ENCODE measurements at regions not wholly inside any gene's neighbourhood (a gene's known extent, or its start where the extent isn't known, plus 50 kb on each side); places are given as distances from the start of the nearest gene placed in this dataset.

DNA sequence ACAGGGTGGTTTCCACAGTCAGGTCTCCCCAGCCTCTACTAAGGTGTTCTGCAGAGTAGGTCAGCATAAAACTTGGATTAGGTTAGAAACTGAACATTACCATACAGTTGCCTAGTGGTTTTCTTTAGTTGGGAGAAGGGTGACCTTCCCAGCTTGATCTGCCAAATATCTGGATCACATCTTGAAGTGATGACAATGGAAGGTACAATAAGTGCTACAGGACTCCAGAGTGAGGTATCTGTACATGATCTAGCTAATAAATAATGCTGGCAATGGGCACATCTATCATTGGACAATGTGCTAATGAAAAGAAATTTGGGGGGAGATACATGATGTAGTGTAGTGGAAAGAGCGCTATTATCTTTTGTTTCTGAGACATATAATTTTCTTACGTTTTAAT, 54.6 kb upstream of the ACVR1 start:
- Histone ChIP-seq H3K9me3 (ENCODE audit: control insufficient read depth in 1 of 2, insufficient read depth in 1 of 2, low read depth in 1 of 2, low read length in 2 of 2) (no peaks in the 10 kb centered on the region), H3K9ac (ENCODE audit: low read length) (no peak overlapping the region), H3K27me3 (ENCODE audit: insufficient read depth, low read length) (no peaks in the 10 kb centered on the region), H3K4me2 (ENCODE audit: low read length) (no peak overlapping the region), H3K79me2 (ENCODE audit: insufficient read depth, low read length) (no peaks in the 10 kb centered on the region), H3K4me1 (ENCODE audit: control insufficient read depth in 1 of 2, insufficient read depth in 2 of 2, low read length in 2 of 2) (no peaks in the 10 kb centered on the region), H3K36me3 (ENCODE audit: control insufficient read depth in 1 of 2, insufficient read depth in 2 of 2, low read length in 2 of 2) (no peaks in the 10 kb centered on the region), H3K9me2 (ENCODE audit: insufficient read depth) (no peaks in the 10 kb centered on the region), H2AFZ (ENCODE audit: low read depth, low read length, poor library complexity, severe bottlenecking) (no peak overlapping the region), H3K4me3 (replicated peaks in 1 of 2; ENCODE audit: low read depth in 1 of 2, low read length in 2 of 2) (no peak overlapping the region), H4K20me1 (ENCODE audit: insufficient read depth) (no peaks in the 10 kb centered on the region), H3K27ac (ENCODE audit: low read depth, low read length) (no peak overlapping the region)
- intact Hi-C loops (cut with micrococcal nuclease) = no loop called here
- DNase-seq (ENCODE audit: low read depth, low spot score) (no peak), ATAC-seq (no peak)
- ChIA-PET CTCF (no interaction called here), POLR2A (no interaction called here), RAD21 (ENCODE audit: low non-redundant PET in 1 of 2, low total read pairs in 2 of 2, uncharacterized antibody in 2 of 2, unreplicated experiment in 2 of 2) (no interaction called here)
- no TSS peak for BruUV-seq (replicated peaks)
- TF ChIP-seq RAD21 (IDR thresholded peaks at IDR 0.05; ENCODE audit: low read depth) = no peak
- no peak for TF ChIP-seq CEBPB (IDR thresholded peaks at IDR 0.05; ENCODE audit: low read depth)
- no peak for TF ChIP-seq ELF1 (IDR thresholded peaks at IDR 0.05; ENCODE audit: borderline replicate concordance, low read depth)
- TF ChIP-seq ZNF274 (IDR thresholded peaks at IDR 0.05; ENCODE audit: low read depth, low read length) = no peak
- no peak for TF ChIP-seq EZH2 (IDR thresholded peaks at IDR 0.05)
- TF ChIP-seq, protein P1, sequence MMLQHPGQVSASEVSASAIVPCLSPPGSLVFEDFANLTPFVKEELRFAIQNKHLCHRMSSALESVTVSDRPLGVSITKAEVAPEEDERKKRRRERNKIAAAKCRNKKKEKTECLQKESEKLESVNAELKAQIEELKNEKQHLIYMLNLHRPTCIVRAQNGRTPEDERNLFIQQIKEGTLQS (IDR thresholded peaks at IDR 0.05) = no peak
- no peak for TF ChIP-seq SIN3A (IDR thresholded peaks at IDR 0.05; ENCODE audit: low read depth)
- TF ChIP-seq, protein P2, sequence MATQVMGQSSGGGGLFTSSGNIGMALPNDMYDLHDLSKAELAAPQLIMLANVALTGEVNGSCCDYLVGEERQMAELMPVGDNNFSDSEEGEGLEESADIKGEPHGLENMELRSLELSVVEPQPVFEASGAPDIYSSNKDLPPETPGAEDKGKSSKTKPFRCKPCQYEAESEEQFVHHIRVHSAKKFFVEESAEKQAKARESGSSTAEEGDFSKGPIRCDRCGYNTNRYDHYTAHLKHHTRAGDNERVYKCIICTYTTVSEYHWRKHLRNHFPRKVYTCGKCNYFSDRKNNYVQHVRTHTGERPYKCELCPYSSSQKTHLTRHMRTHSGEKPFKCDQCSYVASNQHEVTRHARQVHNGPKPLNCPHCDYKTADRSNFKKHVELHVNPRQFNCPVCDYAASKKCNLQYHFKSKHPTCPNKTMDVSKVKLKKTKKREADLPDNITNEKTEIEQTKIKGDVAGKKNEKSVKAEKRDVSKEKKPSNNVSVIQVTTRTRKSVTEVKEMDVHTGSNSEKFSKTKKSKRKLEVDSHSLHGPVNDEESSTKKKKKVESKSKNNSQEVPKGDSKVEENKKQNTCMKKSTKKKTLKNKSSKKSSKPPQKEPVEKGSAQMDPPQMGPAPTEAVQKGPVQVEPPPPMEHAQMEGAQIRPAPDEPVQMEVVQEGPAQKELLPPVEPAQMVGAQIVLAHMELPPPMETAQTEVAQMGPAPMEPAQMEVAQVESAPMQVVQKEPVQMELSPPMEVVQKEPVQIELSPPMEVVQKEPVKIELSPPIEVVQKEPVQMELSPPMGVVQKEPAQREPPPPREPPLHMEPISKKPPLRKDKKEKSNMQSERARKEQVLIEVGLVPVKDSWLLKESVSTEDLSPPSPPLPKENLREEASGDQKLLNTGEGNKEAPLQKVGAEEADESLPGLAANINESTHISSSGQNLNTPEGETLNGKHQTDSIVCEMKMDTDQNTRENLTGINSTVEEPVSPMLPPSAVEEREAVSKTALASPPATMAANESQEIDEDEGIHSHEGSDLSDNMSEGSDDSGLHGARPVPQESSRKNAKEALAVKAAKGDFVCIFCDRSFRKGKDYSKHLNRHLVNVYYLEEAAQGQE (IDR thresholded peaks at IDR 0.05; ENCODE audit: low read depth) = no peak
- no peak for TF ChIP-seq SRF (IDR thresholded peaks at IDR 0.05; ENCODE audit: low read depth)
- TF ChIP-seq POLR2A (IDR thresholded peaks at IDR 0.05; ENCODE audit: borderline replicate concordance, extremely low read depth, insufficient read depth, insufficient read length) = no peak
- TF ChIP-seq EGR1 (IDR thresholded peaks at IDR 0.05; ENCODE audit: low read depth) = no peak
- no peak for TF ChIP-seq EZH2phosphoT487 (IDR thresholded peaks at IDR 0.05; ENCODE audit: borderline replicate concordance)
